ENCODE measurements at regions not wholly inside any gene's neighbourhood (a gene's known extent, or its start where the extent isn't known, plus 50 kb on each side); places are given as distances from the start of the nearest gene placed in this dataset.
"Not testable (repeated sequence)": the region's sequence is repeated elsewhere in the genome, so short reads cannot be mapped to it uniquely, and the experiment has no call there.

DNA sequence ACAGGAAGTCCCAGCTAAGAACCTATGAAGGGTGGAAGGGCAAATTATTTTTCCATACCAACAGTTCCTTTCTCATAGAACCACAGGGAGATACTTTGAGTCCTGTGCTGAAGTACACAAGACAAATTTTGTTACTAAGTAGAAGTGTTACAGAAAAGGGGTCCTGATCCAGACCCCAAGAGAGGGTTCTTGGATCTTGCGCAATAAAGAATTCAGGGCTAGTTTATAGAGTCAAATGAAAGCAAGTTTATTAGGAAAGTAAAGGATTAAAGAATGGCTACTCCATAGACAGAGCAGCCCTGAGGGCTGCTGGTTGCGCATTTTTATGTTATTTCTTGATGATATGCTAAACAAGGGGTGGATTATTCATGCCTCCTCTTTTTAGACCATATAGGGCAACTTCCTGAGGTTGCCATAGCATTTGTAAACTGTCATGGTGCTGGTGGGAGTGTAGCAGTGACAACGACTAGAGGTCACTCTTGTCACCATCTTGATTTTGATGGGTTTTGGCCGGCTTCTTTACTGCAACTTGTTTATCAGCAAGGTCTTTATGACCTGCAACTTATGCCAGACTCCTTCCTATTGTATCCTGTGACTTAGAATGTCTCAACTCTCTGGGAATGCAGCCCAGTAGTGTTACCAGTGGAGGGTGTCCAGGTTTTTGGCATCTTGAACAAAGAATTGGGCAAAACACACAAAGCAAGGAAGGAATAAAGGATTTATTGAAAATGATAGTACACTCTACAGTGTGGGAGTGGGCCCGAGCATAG, 409.4 kb downstream of the SH2D4B start:
- DNase-seq (ENCODE audit: low read depth in 2 of 2), result no peak

- DNase-seq (ENCODE audit: low read depth in 2 of 2), result no peak
Measured at GRCh38 chr10:80949785-80950184, 412.1 kb downstream of the SH2D4B start.

- DNase-seq (ENCODE audit: low read depth in 2 of 2), result no peak
Measured at GRCh38 chr10:80952436-80952835, 414.7 kb downstream of the SH2D4B start.

DNA sequence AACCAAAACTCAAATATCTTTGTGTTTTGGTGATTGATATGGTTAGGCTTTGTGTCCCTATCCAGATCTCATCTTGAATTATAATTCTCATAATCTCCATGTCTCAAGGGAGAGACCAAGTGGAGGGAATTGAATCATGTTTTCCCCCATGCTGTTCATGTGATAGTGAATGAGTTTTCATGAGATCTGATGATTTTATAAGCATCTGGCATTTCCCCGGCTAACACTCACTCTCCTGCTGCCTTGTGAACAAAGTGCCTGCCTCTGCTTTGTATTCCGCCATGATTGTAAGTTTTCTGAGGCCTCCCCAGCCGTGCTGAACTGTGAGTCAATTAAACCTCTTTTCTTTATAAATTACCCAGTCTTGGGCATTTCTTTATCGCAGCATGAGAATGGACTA, 419.5 kb downstream of the SH2D4B start:
- DNase-seq (ENCODE audit: low read depth in 2 of 2), result no peak

GRCh38 chr10:80964179-80964578, 426.5 kb downstream of the SH2D4B start:
- no peak for DNase-seq (ENCODE audit: low read depth in 2 of 2)

- DNase-seq (ENCODE audit: low read depth in 2 of 2), result no peak
Measured at GRCh38 chr10:80964955-80965614, 427.4 kb downstream of the SH2D4B start.

- no peak for DNase-seq (ENCODE audit: low read depth in 2 of 2)
Measured at GRCh38 chr10:80966326-80966986, 428.8 kb downstream of the SH2D4B start.

DNA sequence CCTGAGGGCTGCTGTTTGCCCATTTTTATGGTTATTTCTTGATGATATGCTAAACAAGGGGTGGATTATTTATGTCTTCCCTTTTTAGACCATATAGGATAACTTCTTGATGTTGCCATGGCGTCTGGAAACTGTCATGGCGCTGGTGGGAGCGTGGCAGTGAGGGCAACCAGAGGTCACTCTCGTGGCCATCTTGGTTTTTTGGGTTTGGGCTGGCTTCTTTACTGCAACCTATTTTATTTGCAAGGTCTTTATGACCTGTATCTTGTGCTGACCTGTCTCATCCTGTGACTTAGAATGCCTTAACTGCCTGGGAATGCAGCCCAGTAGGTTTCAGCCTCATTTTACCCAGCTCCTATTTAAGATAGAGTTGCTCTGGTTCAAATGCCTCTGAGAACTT, 429.7 kb downstream of the SH2D4B start:
- not testable (repeated sequence) for DNase-seq (ENCODE audit: low read depth in 2 of 2)

DNA sequence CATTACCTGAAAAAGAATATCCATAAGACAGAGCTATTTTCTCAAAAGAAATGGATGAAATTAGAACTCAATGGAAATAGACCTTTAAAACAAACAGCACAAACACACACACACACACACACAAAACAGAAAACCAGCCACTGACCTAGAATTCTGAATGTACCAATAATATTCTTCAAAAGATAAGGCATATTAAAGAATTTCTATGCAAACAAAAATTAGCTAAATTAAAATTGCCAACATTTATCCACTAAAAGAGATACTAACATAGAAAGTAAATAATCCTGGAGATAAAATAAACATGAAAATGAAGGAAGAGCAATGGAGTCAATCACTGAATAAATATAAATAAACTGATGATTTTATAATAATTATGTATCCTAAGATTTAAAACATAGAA, 431.2 kb downstream of the SH2D4B start:
- DNase-seq (ENCODE audit: low read depth in 2 of 2), result no peak

- no peak for DNase-seq (ENCODE audit: low read depth in 2 of 2)
Measured at GRCh38 chr10:80971461-80971860, 433.8 kb downstream of the SH2D4B start.

DNA sequence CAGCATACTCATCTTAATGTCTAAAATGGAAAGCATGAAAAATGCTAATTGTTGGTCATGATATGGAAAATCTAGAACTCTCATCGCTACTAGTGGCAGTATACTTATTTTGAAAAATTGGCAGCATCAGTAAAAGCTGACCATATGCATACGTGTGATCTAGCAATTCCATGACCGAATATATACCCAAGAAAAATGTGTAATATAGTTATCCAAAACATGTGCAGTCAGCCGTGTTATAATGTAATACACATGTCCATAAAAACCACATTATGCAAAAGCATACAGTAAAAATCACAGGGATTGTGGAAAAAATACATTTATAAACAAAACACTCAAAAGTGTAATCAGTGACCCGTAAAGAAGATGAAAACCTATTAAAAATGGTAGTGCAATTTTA, 439.0 kb downstream of the SH2D4B start:
- DNase-seq (ENCODE audit: low read depth in 2 of 2), result no peak

DNA sequence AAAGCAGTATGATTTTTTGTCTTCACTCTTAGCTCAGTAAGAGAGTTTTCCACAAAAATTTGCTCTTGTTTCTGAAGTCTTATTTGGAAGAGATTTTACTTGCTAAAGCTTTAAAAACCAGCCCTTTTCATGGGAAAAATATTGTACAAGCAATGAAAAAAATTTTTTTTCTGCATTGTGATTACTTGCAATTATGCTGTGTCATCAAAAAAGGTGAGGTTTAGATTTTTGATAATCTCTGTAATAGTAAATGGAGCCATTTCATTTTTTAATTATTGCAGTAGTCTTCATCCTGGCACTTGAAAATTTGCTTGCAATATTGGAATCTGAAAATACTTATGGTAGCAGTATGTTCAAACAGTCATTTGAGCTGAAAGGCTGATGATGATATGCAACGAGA, 447.4 kb downstream of the SH2D4B start:
- no peak for DNase-seq (ENCODE audit: low read depth in 2 of 2)

DNA sequence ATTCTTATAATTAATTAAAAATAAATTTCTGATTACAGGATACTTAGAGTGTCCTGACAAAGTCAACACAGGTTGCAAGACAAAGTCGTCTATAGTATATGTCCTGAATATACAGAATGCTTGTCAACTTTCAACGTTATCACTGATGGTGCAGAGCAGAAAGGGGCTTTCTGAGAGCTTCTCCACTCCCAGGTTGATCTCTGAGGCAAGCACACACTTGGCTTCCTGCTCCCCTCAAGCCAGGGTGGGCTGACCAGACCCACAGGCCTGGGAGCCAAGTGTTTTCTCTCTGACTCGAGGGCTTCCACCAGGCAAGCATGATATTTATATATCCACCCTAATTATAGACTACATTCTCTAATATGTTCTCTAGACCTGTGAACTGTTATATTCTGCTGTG, 448.9 kb downstream of the SH2D4B start:
- DNase-seq (ENCODE audit: low read depth in 2 of 2), result no peak

DNA sequence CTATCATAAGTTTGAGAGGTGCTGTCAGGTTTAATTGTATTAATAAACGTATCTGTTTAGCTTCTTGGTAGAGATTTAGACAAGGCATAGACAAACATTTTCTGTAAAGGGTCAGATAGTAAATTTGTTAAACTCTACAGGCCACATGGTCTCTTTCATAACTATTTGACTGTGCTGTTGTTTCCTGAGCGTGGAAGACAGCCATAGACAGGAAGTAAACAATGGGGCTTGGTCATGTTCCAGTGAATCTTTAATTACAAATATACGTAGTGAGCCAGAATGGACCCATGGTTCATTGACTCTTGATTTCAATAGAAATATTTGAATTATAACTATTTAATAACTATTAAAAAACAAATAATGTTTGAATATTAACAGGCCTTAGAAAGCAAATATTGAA, 451.1 kb downstream of the SH2D4B start:
- DNase-seq (ENCODE audit: low read depth in 2 of 2), result no peak

DNA sequence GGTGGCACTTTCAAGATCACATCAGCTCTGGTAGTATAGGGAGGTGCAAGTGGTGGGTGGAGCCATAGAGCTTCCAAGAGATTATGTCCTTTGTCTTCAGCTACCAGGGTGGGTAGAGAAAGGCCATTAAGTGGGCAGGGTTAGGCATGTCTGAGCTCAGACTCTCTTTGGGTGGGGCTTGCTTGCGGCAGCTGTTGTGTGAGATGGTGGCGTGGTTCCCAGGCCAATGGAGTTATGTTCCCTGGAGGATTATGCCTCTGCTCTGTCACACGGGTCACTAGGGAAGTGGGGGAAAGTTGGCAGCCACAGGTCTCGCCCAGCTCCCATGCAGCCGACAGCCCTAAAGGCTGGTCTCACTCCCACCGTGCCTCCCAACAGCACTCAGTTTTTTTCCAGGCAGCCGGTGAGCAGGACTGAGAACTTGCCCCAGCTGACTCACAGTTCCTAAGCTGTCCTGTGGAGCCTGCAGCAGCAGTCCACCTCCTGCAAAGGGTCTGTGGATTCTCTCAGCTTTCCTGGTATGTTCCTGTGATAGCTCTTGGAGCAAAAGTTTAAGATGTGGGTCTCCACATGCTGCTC, 459.0 kb downstream of the SH2D4B start:
- no peak for DNase-seq (ENCODE audit: low read depth in 2 of 2)

- DNase-seq (ENCODE audit: low read depth in 2 of 2), result no peak
Measured at GRCh38 chr10:81000781-81001180, 463.1 kb downstream of the SH2D4B start.

GRCh38 chr10:81002382-81002781, 464.7 kb downstream of the SH2D4B start:
- no peak for DNase-seq (ENCODE audit: low read depth in 2 of 2)

GRCh38 chr10:81007872-81008271, 470.2 kb downstream of the SH2D4B start:
- DNase-seq (ENCODE audit: low read depth in 2 of 2), result no peak

DNA sequence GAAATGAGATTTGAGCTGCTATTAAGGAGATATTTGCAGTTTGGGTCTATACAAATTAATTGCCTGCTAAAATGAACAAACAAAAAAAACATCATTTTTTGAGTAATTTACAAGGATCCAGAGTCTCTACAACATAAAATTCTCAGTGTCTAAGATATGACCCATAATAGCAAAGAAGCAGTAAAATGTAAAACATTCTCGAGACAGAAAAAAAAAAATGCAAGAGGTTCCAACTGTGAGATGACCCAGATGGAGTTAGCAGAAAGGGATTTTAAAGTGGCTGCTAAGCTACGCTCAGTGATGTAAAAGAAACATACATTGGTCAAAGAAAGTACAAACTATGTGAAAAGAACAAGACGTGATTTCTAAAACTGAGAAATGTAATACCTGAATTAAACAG, 471.0 kb downstream of the SH2D4B start:
- no peak for DNase-seq (ENCODE audit: low read depth in 2 of 2)

- no peak for DNase-seq (ENCODE audit: low read depth in 2 of 2)
Measured at GRCh38 chr10:81009296-81009695, 471.6 kb downstream of the SH2D4B start.

DNA sequence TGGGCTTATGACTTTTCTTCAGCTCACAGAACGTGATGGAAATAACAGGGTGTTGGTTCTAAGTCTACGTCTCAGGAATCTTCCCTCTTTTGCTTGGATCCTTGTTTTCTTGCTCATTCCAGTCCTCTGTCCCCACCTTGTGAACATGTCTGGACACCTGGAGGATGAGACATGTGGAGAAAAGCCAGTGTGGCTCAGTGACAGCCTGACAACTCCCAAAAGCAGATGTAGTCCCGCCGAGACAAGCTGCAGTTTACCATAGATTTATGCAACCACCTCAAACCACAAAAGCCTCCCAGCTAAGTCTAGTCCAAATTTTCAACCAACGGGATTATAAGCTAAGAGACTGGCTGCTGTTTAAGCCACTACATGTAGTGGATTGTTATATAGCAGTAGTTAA, 476.1 kb downstream of the SH2D4B start:
- DNase-seq (ENCODE audit: low read depth in 2 of 2), result no peak
